RPMI7951 (cell line): ENCODE measurements at regions not wholly inside any gene's neighbourhood (a gene's known extent, or its start where the extent isn't known, plus 50 kb on each side); places are given as distances from the start of the nearest gene placed in this dataset.
A peak's percentile ranks its signal among the peaks of the same experiment; 100 is the strongest.

ENCODE experiments used
- DNase-seq: peaks from one replicate; pipeline ENCODE4 v3.0.0-alpha.2; 2012; ENCODE audit warnings: low read depth

DNA sequence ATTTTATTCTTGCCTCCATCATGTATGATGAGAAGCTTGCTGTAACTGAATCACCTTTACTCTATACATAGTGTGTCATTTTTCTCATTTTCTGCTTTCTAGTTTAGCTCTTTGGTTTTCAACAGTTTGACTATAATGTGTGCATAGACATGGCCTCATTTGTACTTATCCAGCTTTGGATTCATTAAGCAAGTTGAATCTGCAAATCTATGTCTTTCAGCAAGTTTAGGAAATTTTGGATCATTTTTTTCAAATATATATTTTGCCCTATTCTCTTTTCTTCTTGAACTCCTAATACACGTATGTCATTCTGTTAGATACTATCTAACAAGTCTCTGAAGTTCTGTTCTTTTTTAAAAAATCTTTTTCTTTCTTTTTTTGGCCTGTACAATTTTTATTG lies 57.8 kb downstream of the PRLHR start:
- no peak for DNase-seq

DNA sequence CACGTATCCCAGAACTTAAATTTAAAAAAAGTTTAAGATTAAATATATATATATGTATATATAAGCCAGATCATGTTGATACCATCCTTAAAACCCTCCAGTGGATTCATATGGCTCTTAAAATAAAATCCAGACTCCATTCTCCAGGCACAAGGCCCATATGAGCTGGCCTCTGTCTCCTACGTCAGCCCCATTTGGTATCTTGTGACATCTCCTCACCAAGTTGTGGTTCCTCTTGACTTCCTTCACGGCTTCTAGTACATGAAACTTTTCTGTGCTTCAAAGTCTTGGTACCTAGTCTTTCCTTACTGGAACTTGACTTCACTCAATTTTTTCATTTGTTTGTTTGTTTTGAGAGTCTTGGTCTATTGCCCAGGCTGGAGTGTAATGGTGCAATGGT lies 61.3 kb downstream of the PRLHR start:
- DNase-seq: no peak

DNA sequence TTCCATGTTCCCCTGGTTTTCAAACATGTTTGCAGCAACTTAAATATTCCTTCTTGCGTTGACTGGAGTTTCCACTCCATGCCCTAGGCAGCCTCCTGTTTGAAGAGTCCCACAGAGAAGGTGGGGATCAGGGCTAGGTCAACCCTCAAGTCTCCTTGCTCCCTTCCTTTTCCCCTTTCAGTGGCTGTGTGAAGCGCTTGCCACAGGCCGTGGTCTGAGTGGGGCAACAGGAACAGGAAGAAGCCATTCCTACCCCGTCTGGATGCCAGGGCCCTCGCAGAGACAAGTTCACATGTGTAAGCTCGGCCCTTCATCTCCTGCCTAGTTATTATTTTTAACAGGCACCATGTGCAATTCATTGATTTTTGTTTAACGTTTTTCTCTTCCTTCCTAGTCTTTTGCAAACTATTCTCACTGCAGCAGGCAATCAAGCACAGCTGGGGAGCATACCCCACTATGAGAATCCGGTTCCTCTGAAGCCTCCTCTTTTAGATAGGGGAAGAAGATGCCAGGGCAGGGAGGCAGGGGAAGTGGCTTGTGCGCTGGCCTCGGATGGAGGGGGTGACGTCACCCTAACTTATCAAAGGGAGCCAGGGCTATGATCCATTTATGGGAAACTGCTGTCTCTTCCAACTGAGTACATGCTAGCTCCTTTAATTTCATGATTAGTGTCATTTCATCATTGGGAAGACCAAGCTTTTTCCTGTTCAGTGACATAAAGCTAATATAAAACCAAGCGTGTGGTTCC lies 64.2 kb downstream of the PRLHR start:
- peak; percentile 16 for DNase-seq

DNA sequence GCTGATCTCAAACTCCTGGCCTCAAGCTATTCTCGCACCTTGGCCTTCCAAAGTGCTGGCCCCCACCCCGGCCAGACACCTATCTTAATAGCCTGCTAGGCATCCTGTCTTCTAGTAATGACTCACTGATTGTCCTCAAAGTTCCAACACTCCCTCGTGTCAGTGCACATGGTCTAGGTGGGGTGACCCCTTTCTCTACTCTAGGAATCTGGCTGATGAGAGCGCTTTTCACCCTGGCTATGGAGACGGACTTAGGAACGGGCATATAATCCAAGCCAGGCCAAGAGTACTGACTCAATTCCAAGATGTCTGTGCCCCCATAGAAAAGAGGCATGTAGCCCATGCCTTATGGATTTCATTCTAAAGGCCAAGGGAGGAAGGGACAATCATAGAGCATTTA lies 67.0 kb downstream of the PRLHR start:
- DNase-seq: no peak

DNA sequence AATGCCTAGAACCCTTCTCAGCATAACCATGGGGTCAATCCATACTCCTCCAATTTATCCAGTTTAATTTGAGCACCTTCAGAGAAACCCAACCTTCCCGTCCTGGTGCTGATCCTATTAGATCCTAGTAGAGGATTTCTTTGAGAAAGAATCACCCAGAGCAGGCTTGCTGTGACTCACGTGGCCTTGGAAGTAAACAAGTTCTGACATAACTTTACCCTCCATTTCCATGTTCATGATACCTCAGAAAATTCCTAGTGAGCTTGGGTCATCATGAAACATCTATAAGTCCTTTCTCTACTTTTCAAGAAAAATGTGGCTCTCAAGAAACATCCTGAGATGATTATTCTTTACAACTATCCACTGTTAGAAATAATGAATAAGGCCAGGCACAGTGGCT lies 71.7 kb downstream of the PRLHR start:
- DNase-seq: no peak

DNA sequence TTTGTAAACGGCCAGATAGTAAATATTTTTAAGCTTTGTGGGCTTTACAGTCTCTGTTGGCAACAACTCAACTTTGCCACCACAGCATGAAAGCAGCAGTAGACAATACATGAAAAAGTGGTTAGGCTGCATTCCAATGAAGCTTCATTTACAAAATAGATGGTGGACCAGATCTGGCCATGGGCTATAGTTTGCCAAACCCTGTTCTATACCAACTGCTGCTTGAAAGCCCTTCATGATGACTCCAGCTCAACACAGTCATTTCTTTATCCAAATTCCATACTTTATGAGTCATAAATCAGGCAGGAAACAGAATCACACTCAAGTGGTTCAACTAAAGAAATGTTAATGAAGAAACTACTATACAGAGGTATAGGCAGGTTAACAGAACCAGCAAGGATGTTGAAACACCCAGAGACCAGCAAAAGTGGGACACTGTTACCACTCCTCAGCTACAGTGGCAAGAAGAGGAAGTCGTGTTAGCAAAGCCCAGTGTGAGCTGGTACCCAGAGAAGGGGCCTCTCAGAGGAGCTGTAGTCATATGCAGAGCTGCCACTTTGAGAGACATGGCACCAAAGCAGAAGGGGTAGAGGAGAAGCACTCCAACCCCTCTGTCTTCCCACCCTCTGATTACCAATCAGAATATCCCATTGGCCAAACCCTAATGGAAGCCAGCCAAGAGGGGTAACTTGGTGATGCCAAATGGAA lies 72.5 kb downstream of the PRLHR start:
- DNase-seq: peak; percentile 81

DNA sequence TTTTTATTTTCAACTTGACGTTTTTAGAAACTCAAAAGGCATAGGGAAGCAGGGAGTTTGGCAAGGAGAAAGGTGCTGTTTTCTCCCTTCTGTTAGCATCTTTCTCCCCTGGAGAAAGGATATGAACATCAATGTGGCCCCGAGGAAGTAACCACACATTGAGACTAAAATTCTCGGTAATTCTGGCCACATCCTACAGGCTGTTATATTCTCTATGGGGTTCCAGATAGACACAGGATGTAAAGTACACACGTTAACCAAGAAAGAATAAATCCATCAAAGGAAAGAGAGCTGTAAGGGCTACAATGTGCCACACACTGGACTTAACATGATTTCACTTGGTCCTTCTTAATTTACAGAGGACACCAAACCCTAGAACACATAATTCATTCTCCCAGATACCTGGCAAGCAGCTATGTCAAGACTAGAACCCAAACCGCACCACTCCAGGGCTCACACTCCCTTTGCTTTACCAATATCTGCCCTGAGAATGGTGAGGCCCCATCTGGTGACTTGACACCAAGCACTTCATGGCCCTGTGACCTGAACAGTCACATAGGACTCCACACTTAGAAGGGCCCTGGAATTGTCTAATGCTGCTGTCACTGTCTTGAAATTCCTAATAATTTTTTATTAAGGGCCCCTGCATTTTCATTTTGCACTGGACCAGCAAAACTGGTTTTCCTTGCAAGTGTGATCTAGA lies 73.9 kb downstream of the PRLHR start:
- DNase-seq: no peak

DNA sequence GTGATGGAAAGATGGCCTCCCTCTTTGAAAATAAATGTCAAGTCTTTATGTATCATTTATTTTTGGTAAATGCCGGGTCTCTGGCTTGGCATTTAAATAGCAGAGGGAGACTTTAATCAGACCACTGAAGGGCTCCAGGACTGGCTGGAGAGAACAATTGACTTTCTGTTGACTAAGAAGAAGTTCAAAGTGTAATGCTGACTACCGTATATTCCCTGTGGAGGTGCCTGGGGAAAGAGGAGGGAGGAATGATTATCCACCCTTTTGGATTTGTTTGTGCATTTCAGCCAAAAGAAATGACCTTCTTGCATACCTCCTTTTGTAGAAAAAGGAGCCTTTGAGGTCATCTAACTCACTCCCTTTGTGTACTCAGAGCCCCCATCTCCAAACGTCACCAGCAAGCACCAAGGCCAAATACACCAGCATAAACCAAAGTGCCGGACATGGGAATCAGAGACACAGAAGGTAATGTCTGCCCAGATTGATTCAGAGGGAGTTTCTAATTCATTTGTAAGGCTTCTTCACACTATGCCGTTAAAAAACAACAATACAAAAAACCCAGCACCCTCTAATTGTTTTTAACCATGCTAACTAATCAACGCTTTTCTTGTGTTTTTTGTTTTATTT lies 75.2 kb downstream of the PRLHR start:
- DNase-seq: no peak

DNA sequence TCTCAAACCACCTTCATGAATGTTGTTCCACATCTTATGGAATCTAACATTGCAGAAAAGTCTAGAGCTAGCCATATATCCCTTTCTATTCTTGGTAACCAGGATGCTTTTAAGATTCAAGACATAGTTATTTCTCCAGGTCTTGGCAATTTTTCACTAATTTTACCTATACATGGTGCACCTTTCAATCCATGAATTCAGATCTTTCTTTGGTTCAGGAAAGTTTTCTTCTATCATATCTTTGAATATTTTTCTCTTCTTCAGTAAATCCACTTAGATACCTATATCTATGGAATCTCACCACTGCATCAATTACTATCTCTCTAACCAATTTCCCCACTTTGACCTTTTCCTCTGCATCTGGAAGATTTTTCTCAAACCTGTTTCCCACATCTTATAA lies 77.4 kb downstream of the PRLHR start:
- no peak for DNase-seq

DNA sequence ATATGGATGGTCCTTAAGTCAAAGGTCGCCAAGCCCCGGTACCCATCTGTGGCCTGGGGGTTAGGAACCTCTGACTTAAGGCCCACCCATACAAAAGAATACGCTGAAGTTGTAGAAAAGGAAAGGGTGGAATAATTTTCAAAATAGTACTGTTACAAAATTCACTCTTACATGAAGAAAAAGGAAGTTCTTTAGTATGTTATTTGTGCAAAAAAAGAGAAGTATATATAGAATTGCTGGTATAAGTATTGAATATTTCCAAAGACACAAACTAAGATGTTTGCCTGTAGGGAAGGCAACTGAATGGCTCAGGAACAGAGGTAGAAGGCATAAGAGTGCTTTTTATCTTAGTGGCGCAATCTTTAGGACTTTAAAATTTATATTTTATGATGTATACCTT lies 78.7 kb downstream of the PRLHR start:
- no peak for DNase-seq

DNA sequence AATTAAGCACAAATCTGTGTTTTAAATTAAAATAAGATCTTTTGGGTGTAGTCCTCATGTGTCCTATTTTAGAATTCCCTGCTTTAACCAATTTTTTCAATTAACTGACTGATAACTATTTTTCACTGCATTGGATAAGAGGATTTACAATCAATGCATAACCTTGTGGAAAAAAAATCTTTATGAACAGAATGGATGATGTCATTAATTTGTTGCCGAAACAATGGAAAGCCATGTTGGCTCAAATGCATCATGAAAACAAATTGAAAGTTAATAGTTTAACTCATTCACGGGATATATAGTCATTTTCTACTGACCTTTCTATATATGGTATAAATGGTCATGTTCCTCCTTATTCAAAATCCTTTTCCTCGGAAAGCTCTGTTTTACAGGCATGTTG lies 82.3 kb downstream of the PRLHR start:
- DNase-seq: no peak

DNA sequence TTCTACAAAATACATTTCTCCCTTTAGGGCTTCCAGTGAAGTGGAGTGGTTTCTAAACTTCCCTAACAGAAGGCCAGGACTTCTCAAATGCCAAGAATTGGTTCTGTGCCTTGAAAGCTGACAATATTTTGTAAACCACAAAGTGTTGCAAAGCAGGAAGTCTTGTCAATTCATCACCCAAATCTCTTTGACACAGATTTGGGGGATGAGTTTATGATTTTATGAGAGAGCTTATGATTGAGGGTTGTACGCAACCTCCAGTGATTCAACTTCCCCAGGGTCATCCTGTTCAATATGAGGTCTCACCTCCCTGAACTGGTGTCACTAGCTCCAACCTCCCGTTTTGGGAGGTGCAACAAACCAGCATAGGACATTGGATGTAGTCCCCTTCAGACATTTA lies 83.7 kb downstream of the PRLHR start:
- no peak for DNase-seq

DNA sequence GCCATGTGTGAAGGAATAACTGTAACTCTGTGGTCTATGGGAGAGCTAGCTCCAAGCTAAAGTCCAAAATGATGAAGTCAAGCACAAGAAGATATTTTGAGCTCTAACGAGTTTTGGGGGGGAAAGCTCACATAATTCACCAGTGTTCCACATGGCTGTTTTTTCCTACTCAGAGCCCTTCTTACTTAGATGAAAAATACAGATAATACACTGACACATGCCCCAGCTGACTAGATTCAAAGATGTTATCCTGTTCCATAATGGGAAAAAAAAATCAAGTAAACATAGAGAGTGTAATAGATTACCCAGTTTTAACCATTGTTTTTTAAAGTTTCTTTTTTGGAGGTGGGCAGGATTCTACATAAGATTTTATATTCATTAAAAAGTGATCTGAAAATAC lies 86.6 kb downstream of the PRLHR start:
- DNase-seq: no peak

DNA sequence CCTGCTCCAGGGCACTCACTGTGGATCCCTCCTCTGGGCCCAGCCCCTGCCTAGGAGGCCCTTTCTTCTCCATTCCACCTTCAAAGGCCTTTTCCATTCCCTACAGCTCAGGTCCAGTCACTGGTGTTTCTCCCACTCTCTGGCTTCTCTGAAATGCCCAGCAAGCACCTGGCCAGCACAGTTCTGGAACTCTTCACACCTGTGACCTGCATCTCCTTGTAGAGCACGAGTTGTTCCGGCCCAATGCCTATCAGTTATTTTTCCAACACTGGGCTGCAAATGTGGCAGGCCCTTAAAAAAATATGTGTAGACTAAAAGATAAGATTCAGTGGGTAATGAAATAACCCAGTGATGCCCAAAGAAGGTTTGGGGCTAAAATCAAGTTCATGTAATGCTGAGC lies 87.1 kb downstream of the PRLHR start:
- DNase-seq: no peak

DNA sequence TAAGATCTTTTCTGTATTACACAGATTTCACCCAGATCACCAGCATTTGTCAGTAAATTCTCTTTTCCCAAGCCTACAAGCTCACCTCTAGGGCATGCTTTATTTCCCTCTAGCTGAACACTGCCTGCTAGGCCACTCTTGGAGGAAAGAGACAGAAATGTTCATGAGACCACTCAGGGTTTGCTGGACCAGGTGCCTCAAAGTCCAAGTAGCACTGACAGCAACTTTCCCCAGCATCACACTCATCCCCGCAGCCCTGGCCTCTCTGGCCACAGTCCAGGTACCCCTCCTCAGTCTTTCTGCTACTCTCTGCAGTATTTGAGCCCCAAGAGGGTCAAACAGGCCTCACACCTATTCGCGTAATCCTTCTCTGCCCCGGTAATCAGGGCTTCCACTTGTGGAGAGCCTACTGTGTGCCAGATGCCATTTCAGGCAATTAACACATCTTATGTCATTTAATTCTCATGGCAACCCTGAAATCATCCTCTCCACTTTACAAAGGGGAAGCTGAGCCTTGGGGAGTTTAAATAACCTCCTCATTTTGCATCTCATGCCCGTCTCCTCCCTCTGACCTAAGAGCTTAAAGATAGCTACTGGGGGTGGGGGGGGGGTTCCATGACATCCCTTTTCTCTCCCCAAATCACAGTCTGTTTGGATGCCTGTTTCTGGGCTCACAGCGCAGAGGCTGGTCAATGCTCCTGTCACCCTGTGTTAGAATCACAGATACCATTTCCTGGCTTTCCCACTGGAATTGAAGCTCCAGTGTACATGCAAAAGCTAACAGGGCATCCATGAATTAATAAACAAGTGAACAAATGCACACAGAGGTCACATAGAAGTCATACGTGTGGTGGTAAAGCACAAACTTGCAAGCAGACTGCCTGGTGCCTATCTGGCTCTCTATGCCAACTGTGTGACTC lies 88.5 kb downstream of the PRLHR start:
- DNase-seq: no peak

DNA sequence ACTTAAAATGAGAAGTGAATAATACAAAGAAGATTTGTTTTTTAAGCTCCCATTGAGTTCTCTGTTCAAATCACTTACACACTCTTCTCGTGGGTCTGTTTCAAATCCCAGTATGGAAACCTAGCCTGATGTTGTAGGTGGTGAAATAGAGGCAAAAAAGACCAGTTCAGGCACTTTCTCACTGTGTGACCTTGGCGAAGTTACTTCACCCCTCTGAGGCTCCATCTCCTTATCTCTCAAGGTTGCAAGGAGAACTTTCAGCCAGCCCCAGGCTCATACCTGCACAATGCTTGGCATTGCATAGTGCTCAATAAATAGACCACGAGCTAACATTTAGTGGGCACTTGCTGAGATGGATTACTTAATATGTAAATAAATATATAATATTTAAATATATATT lies 90.1 kb downstream of the PRLHR start:
- DNase-seq: no peak

DNA sequence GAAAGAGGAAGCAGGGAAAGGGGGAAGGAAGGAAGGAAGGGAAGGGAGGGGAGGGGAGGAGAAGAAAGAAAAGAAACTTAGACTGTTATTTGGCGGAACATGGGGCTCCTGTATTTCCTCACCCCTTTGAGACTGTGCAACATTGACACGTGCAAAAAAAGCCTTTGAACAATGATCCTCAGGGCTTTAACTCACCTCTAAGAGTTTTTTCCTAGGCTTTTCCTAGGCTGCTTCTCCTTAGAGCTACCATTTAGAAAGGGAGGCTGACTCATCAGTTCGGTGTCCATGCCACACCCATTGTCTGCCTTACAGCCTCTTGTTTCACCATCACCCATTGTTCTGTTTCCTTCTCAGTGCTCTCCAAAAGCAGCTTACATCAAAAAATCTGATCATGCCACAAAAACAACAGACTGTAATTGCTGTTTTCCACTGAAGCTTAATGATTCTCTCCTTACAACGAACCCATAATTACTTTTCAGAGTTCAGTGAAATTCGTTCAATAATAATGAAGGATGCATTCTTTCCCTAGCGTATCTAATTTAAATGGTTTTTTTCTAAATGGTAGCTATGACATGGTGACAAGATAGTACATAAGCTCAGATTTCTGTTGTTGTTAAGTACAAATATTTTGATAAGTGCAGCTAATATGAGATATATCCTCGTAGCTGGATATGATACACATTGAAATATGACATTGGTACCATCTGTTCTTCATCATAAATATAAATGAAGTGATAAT lies 90.8 kb downstream of the PRLHR start:
- peak; percentile 76 for DNase-seq

DNA sequence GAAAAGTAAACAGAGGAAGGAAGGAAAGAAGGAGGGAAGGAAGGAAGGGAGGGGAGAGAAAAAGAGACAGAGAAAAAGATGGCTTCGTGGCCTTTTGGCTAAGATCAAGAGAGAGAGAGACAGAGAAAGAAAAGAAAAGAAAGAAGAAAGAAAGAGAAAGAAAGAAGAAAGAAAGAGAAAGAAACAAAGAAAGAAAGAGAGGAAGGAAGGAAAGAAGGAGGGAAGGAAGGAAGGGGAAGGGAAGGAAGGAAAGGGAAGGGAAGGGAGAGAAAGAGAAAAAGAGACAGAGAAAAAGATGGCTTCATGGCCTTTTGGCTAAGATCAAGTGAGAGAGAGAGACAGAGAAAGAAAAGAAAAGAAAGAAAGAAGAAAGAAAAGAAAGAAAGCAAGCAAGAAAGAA lies 91.4 kb downstream of the PRLHR start:
- DNase-seq: no peak

DNA sequence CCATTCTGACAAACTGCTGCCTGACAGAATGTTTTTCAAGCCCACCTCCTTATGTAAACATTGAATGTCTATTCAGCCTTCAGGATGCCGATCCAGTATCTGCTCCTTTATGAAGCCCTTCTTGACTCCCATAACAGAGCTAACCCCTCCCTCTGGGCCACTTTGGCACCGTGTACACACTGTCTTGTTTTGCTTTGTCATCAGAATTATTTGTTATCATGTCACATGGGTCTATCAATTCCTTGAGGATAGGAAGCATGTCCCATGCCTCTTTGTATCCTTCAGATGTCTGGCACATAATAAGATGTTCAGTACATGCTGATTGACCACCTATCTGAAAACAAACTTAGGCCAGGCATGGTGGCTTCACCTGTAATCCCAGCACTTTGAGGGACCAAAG lies 92.3 kb downstream of the PRLHR start:
- DNase-seq: no peak

DNA sequence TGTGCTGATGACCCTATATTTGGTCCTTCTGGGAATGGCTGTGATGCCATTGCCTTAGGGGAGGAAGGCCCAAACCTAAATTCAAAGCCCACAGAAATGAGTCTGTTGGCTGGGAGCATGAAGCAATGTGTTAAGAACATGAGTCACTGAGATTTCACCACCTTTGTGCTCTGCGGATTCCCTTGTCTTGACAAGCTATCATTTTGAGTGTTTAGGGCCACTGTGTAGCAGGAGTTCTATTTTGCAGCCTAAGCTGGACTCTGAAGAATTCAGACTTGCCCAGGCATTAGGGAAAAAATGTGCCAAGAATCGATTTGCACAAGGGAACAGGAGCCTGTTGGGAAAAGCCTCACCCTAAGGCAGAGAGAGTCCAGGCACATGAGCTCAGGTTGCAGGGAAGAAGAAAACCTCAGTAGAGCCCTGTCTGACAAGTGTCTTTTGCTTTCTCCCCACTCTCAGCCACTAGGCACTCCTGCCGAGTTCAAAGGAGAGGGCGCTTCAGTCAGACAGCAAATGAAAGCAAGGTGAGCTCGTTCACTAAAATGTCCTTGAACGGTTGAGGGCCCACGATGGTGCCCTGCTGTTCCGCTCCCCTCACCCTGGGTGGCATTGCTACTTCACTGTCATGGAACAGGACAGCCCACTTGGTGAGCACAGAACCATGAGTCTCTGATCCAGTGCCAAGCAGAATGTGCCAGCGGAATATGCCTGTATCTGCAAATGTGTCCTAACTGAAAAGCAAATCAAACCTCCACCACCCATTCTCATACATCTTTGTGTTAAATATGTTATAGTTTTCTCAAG lies 93.6 kb downstream of the PRLHR start:
- DNase-seq: peak; percentile 82
